Stimulated activated CD8-positive, alpha-beta memory T cell treated with anti-CD3 and anti-CD28 coated beads, Interleukin-15, amount 100 ng/mL, for 1 hour (primary cell): ENCODE measurements at regions not wholly inside any gene's neighbourhood (a gene's known extent, or its start where the extent isn't known, plus 50 kb on each side); places are given as distances from the start of the nearest gene placed in this dataset.
"Not testable (repeated sequence)": the region's sequence is repeated elsewhere in the genome, so short reads cannot be mapped to it uniquely, and the experiment has no call there.

Experiments
- DNase-seq: peaks from one replicate; pipeline ENCODE4 v3.0.0-alpha.2; 2020; ENCODE audit warnings: low read depth

DNA sequence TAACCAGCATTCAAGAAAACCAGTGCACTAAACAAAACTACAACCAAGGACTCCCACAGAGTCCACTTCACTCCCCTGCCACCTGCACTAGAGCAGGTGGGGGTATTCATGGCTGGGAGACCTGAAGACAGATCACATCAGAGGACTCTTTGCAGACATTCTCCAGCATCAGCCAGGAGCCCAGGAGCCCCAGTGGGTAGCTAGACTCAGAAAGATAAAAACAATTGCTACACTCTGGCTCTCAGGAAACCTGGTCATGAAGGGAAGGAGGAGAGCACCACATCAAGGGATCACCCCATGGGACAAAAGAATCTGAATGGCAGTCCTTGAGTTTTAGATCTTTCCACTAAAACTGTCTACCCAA, 472.1 kb downstream of the PLPP3 start:
- no peak for DNase-seq

DNA sequence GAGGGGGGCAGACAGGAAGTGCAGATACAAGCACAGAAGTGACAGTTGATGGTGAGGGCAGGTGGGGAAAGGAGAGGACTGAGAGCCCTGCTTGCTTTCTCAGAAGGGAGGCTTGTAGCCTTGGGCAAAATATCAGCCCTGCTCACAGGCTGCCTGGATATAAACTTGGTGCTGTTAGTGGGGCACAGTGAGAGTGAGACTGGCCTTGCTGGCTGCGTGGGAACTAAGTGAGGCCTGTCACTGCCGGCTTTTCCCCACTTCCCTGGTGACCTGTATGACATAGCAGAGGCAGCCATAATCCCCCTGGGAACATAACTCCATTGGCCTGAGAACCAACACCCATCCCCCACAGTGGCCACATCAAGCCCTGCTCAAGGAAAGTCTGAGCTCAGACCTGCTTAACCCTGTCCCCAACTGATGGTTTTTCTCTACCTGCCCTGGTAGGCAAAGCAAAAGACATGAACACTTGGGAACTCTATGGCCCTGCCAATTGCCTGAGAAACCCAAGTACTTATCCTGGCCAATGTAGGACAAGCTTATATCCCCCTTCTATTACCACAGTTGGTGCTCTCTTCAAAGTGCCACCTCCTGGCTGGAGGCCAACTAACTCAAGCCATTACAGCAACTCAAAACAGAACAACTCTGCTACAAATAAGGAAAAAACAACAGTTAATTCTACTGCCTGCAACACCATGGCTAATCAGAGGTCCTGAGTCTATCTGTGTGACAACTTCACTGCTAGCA, 472.7 kb downstream of the PLPP3 start:
- no peak for DNase-seq

DNA sequence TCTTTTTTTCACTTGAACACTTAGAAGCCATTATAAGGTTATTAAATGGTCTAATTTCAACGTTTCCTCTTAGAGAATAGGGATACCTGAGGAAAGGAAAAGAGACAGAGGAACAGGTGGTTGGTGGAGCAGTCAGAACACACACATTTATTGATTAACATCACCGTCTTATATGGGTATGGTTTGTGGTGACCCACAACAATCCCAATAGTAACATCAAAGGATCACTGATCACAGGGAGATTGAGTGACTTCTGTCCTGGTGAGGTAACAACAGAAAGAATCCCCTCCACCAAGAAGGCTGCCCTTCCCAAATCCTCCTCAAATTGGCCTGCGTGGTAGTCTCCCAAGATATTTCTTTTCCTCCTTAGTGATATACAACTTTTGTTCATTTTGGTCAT, 474.0 kb downstream of the PLPP3 start:
- no peak for DNase-seq

DNA sequence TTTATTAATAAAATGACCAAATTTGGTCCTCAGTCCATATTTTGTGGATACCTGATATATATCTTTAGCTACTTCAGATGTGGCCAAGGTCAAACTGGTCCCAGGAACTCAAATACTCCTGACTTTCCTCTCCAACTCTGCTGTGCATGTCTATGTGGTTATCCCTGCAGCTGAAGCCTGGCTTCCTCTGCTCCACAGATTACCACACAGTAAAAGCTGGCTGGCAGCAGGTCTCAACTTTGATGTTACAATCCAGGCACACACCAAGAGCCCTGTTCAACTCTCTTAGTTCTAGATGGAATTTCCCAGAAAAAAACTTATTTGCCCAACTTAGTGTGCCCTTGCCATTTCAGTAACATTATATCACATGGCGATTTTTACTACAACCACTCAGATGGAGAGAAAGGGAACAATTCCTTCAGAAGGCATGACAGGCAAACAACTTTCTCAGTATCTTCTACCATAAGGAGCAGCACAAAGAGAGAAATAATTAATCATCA, 479.5 kb downstream of the PLPP3 start:
- no peak for DNase-seq

DNA sequence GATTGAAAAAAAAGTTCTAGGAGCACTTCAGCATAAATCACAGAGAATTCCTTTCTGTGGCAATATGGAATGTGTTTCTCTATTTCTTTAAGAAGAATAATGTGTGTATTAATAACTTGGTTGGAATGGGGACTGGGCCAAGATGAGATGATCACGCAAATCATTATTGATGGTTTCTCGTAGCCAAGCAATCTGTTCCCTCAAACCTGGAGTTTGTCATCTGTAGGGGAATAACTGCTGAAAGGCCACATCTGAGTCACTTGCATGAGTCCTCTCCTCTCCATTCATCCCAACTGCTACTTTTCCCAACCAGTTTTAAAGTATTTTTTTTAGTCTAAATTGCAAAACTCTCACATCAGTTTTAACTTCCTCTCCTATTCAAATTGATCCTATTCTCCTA, 480.4 kb downstream of the PLPP3 start:
- no peak for DNase-seq

DNA sequence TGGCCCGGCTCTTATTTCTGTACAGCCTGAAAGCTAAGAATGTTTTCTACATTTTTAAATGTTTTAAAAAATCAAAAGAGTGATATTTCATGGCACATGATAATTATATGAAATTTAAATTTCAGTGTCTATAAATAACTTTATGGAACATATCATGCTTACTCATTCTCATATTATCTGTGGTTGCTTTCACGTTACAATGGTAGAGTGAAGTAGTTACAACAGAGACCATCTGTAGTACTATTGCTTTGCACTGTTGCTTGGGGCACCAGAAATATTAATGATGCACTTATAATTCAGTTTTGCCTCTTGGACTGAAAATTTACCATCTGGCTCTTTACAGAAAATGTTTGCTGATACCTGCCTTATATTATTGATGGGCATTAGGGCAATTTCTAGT, 481.6 kb downstream of the PLPP3 start:
- no peak for DNase-seq

DNA sequence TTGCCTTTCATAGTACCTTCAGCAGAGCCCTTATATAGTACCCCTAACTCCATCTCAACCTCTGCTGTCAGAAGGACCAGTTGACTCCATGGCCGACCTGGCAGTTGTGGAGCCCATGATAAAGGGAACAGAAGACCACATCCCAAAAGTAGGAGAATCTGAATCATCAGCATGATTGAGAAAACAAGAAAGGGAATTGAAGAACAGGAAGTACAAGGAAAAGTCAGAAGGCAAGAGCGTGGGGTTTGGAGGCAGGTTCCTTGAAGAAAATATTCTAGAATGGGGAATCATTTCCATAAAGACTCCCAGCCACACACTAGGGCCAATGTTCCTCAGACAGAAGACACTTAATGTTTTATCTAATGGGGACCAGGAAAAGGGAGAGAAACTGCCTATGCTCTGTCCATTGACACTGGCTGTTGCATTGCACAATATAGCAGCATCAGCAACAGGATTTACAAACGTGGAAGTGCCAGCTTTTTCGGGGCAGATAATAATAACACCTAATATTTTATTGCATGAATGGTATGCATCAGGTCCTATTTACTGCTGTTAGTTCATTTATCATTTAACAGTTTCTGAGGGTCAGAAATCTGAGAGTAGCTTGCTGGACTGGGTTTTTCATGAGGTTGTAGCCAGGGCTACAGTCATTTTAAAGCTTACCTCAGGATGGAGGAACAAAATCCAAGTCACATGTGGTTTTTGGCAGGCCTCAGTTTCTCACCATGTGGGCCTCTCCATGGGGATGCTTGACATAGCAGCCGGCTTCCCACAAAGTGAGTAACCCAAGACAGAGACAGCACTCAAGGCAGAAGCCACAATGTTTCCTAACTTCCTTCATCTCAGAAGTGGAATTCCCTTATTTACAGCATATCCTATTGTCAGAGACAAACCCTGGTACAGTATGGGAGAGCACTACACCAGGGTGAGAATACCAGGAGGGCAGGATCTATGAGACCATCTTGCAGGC, 483.4 kb downstream of the PLPP3 start:
- no peak for DNase-seq

DNA sequence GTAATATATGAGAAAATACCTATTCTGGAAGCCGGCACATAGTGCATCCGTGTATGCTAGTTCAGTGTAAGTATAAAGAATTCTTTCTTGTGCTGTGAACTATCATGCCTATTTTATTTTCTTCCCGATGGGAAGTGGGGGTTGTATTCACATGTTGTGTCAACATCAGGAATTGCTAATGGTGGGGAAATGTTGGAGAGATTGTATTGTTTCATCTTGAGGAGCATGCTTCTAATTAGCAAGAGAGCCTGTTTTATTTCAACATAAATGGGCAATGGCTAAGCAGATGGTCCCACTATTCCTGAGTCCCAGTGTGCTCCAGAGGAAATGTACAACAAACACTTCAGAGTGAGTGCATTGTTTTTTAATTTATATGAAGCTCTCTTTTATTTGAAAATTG, 485.2 kb downstream of the PLPP3 start:
- no peak for DNase-seq

DNA sequence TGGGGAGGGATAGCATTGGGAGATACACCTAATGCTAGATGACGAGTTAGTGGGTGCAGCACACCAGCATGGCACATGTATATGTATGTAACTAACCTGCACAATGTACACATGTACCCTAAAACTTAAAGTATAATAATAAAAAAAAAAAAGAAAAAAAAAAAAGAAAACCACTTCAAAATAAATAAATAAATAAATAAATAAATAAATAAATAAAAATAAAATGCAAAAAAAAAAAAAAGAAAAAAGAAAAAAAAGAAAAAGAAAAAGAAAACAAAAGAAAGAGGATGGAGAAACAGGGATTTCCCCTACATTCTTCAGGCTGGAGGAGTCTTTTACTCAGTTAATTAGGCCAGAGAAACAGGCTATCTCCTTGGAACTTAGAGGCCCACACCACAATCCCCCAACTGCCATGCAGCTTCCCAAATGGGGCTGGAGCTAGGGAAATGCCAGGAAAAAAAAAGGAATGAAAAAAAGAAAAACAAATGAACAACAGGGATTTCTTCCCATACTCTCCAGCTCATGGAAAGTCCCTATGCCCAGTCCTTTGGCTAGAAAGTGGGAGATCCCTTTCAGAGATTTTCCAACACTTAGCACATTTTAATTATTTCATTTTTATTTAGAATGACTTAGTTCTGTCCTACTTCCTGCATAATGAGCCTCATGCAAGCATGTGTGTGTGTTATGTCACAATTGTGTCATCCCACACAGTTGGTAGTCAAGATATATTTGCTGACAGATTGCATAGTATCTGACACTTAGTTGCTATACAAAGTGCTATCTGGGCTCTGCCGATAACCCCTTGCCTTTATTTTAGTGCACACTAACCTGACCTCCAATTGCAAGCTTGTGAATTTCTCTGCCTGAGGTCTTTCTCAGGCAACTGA, 486.4 kb downstream of the PLPP3 start:
- DNase-seq, result no peak

DNA sequence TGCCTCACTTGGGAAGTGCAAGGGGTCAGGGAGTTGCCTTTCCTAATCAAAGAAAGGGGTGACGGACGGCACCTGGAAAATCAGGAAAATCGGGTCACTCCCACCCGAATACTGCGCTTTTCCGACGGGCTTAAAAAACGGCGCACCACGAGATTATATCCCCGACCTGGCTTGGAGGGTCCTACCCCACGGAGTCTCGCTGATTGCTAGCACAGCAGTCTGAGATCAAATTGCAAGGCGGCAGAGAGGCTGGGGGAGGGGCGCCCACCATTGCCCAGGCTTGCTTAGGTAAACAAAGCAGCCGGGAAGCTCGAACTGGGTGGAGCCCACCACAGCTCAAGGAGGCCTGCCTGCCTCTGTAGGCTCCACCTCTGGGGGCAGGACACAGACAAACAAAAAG, 489.5 kb downstream of the PLPP3 start:
- not testable (repeated sequence) for DNase-seq

DNA sequence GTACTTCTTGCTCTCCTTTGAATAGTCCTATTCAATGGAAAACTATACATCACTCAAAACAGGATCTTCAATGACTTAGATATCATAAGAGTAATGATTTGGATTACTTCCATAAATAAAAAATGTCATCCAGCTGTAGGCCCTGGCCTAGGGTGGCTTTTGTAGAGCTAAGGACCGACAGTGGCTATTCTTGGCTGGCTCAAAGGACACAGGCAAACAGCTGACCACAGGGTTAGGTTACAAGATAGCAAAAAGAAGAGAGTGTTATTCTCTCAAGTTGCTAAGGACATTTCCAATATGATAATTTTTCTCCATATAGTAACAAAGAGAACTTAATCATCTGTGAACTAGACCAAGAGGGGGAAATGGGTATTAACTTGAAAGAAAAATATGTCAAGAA, 495.1 kb downstream of the PLPP3 start:
- no peak for DNase-seq

DNA sequence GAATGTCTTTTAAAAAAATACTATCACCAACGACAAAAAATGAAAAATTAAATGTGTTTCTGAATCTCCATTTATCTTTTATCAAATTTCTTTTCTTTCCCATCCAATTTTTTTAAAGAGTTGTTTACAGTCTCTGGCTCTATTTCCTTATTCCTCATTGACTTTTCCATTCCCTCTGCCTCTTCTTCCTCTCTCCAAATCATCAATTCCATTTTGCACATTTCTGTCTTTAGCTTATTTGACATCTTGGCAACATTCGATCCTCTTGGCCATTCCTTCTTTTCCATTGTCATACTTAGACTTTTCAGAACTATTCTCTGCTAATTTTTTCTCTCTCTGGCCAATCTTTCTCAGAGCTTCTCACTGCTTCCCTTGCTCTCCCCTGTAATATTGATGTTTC, 497.6 kb downstream of the PLPP3 start:
- no peak for DNase-seq

DNA sequence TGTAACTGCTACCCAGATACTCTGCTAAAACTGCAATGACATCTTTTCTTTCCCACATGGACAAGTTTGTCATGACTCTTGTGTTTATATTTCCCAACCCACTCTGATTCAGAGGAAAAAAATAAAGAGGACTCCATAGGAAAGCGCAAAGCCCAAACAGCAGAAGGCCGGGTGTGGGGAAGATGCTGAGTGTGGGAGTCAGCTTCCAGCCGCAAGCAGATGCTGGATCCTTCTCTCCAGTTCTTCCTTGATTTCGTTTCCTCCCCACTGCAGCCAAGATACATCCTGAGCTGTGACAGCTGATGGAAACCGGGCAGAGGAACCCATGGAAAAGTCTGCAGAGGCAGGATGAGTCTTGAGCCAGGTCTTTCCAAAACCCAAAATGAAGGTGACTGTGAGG, 498.2 kb downstream of the PLPP3 start:
- no peak for DNase-seq

DNA sequence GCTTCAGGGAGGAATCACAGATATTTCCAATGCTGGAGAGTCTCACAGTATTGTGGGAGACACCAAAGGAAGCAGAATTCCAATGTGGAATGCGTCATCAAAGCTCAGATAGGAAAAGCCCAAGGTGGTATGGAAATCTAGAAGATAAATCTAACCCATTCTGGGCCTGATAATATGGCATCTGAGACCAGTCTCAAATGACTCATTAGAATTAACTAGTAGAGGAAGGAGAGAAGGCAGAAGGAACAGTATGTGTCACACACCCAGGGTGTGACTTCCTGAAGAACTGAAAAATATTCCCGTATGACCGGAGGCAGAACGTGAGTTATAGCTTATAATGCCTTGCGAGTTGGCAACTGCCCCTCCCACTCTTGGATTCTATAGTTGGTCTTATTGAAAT, 499.2 kb downstream of the PLPP3 start:
- DNase-seq, result no peak

DNA sequence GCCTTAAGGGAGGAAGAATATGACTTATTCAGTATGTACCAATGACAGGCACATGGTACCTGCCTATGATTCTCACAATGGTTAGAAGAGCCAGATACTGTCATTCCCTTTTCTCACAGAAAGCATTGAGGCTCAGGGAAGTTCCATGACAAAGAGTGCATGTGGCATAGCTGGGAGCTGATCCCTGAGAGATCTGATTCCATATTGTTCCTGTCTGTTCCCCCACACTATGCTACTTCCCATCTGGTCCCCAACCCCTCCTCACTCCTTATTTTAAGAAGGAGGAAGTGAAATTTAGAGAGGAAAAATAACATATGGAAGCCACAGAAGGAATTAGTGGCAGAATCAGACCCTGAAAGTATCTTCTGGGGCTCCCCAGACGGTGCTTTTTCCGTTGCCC, 500.0 kb downstream of the PLPP3 start:
- DNase-seq, result no peak

DNA sequence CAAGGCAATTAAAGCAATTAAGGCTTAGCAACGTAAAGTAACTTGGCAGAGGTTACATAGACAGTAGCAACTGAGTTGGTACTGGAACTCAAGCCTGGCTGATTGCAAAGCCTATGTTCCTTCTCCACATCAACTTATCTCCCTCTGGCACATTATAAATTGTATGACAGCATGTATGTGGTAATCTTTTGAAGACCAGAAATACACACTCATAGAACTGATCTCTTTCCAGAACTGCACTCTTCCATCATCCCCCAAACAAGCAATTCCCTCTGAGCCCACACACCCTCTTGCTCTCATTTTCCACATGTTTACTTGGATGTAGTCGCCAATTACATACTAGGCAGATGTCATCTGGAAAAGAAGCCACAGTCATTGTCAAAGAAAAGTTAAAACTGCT, 502.2 kb downstream of the PLPP3 start:
- DNase-seq, result no peak

DNA sequence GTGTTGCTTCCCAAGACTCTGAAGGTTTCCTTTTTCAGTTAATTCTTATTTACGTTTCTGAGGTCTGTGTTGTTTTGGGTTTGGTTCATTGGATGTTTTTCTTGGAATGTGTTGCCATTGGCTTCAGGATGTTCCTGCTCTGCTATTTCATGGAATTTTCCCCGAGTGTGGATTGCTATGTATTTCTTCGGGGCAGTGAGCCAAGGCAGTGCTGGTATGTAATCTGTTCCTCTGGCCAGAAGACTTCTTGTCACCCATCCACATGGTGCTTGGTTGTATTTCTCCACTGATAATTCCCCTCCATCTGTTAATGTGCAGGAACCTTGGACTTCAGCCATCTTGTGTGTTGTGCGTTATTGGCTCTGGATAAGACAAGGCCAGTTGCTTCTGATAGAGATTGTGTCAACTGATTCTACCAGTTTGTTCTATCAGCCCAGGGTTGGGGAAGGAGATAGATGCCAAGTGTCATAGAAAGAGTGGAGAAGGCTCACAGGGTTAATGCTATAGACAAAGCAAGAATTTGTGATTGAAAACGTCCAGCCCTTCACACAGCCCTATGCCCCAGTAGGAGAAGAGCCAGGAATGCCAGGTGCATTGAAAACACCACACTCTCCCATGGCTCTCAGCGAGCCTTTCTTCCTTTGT, 505.2 kb downstream of the PLPP3 start:
- no peak for DNase-seq

DNA sequence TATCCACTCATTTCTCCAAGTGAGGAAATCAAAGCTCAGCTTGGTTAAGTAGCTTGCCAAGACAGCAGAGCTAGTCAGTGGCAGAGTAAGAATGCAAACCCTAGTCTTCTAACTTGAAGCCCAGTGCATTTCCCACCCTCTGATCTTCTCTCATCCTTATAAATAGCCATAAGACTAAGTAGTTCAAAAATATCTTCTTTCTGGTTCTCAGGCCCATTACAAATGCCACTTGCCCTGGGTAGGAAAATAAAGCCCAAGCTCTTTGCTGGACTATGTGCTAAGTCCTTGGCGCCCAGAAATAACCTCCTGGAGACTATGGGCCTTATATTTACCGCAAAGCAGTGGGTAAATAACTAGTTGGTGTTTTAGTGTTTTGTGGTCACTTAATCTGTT, 505.8 kb downstream of the PLPP3 start:
- no peak for DNase-seq

DNA sequence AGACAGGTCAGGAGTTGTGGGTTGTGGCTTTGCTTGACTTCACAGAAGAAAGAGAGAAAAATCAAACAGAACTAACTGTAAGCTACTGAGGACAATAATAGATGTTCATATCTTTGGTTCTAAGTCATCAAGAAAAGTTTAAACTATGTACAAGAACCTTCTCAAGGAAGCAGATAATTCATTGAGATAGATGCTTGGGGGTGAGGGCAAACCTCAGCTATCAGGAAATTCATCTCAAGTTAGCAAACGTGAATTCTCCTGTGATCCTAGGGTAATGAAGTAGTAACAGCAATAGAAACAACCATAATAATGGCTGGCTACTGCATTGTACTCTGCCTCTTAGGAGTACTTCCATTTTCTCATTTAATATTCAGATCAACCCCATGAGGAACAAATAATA, 506.2 kb downstream of the PLPP3 start:
- no peak for DNase-seq

DNA sequence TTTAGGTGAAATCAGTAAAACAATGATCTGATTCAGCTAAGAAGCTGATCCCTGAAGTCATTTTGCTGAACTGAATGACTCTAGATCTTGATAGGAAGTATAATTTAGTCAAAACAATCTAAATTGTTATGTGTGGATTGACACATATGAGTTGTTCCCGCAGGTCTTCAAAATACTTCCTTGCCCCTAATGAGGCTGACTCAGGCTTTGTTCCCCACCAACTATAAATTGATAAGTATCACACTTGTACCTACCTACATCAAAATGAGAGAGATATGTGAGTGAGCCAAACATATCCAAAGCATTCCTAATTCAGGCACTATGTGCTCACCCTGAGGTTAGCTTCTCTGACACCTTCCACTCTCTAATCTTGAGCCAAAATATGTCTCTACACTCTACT, 507.1 kb downstream of the PLPP3 start:
- no peak for DNase-seq

DNA sequence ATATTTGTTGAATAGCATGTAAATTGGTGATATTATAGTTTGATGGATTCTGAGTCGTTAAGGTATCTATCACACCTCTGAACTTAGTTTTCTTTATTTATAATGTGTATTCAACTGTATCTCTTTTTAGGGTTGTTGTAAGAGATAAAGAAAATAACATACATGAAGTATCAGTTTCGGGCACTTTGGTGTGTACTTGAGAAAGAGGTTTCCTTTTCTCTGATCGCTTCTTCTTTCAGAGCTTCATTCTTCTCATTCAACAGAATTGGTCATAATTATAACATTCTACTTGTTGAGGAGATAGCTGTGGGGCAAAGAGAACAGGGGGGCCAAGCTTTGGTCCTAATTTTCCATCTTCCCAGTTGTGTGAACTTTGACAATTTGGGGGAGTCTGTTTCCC, 508.0 kb downstream of the PLPP3 start:
- DNase-seq, result no peak

DNA sequence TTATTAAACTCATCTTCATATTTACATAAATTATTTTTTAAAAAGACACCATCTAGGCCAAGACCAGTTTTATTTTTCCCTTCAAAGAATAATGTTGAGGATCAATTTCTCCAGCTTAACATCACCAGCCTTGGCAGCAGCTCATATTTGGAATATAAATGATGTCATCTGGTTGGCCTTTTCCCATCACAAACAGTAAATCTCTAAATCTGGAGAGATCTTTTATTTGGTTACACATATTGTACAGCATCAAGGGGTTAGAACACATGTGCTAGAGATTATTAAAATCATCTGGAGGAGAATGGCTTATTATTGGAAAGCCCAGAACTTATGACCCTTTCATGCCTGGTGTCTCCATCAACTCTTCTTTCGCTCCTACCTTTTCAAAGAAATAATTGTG, 508.8 kb downstream of the PLPP3 start:
- no peak for DNase-seq
